Trophoblast cell (in vitro differentiated cells and primary cell): ENCODE measurements at regions not wholly inside any gene's neighbourhood (a gene's known extent, or its start where the extent isn't known, plus 50 kb on each side); places are given as distances from the start of the nearest gene placed in this dataset.

ENCODE experiments used
- DNase-seq, 2 donors: peaks; one replicate each; pipeline ENCODE4 v3.0.0-alpha.2; 2016
- H2AFZ ChIP-seq: 2 replicates; pipeline ENCODE4 v1.6.1; 2013; ENCODE audit warnings: low read length, moderate library complexity, mild to moderate bottlenecking; ENCODE audit not compliant: insufficient read depth, poor library complexity
- H2AK5ac ChIP-seq: 2 replicates; pipeline ENCODE4 v1.6.1; 2013; ENCODE audit warnings: mild to moderate bottlenecking, low read length
- H2BK120ac ChIP-seq: 2 replicates; pipeline ENCODE4 v1.6.1; 2013; ENCODE audit warnings: low read length, mild to moderate bottlenecking, moderate library complexity; ENCODE audit not compliant: insufficient read depth, poor library complexity
- H2BK12ac ChIP-seq: 2 replicates; pipeline ENCODE4 v1.6.1; 2013; ENCODE audit warnings: mild to moderate bottlenecking, low read length, moderate library complexity
- H2BK5ac ChIP-seq: 2 replicates; pipeline ENCODE4 v1.6.1; 2013; ENCODE audit warnings: low read length, low read depth, moderate library complexity, mild to moderate bottlenecking; ENCODE audit not compliant: poor library complexity
- H3K14ac ChIP-seq: 2 replicates; pipeline ENCODE4 v1.6.1; 2013; ENCODE audit warnings: mild to moderate bottlenecking, low read length
- H3K18ac ChIP-seq: 2 replicates; pipeline ENCODE4 v1.6.1; 2013; ENCODE audit warnings: mild to moderate bottlenecking, low read length
- H3K23ac ChIP-seq: 2 replicates; pipeline ENCODE4 v1.6.1; 2013; ENCODE audit warnings: low read length
- H3K27ac ChIP-seq: 2 replicates; pipeline ENCODE4 v1.5.1; 2013; ENCODE audit warnings: low read depth, mild to moderate bottlenecking, inconsistent platforms, low read length, moderate library complexity
- H3K27me3 ChIP-seq: 2 replicates; pipeline ENCODE4 v1.6.1; 2013; ENCODE audit warnings: inconsistent platforms, mild to moderate bottlenecking, low read length, moderate library complexity; ENCODE audit not compliant: insufficient read depth
- H3K36me3 ChIP-seq, 2 experiments: 1 replicate in 1 of 2; 2 replicates in 1 of 2; pipeline ENCODE4 v1.6.1; 2013; ENCODE audit warnings: low read length in 2 of 2, mild to moderate bottlenecking in 2 of 2, moderate library complexity in 1 of 2; ENCODE audit not compliant: insufficient read depth in 2 of 2, control insufficient read depth in 1 of 2
- H3K4ac ChIP-seq: 2 replicates; pipeline ENCODE4 v1.6.1; 2013; ENCODE audit warnings: low read depth, mild to moderate bottlenecking, low read length, moderate library complexity
- H3K4me1 ChIP-seq, 2 experiments: 1 replicate in 1 of 2; 2 replicates in 1 of 2; pipeline ENCODE4 v1.6.1; 2013; ENCODE audit warnings: low read length in 2 of 2, mild to moderate bottlenecking in 2 of 2, moderate library complexity in 1 of 2; ENCODE audit not compliant: insufficient read depth in 2 of 2, control insufficient read depth in 1 of 2
- H3K4me2 ChIP-seq: 2 replicates; pipeline ENCODE4 v1.6.1; 2013; ENCODE audit warnings: inconsistent platforms, mild to moderate bottlenecking, low read length, moderate library complexity
- H3K4me3 ChIP-seq: 2 replicates; pipeline ENCODE4 v1.5.1; 2013; ENCODE audit warnings: mild to moderate bottlenecking, low read depth, low read length, inconsistent platforms
- H3K79me1 ChIP-seq: one replicate; pipeline ENCODE4 v1.6.1; 2013; ENCODE audit warnings: low read length
- H3K79me2 ChIP-seq: 2 replicates; pipeline ENCODE4 v1.6.1; 2013; ENCODE audit warnings: low read length, mild to moderate bottlenecking; ENCODE audit not compliant: control insufficient read depth, insufficient read depth, poor library complexity
- H3K9ac ChIP-seq: 2 replicates; pipeline ENCODE4 v1.6.1; 2013; ENCODE audit warnings: mild to moderate bottlenecking, low read length
- H3K9me3 ChIP-seq: 2 replicates; pipeline ENCODE4 v1.6.1; 2013; ENCODE audit warnings: low read depth, mild to moderate bottlenecking, control low read depth, inconsistent platforms, low read length; ENCODE audit not compliant: insufficient read depth
- H4K12ac ChIP-seq: 2 replicates; pipeline ENCODE4 v1.6.1; 2013; ENCODE audit warnings: low read depth, mild to moderate bottlenecking, low read length, moderate library complexity
- H4K8ac ChIP-seq: 2 replicates; pipeline ENCODE4 v1.6.1; 2013; ENCODE audit warnings: low read depth, mild to moderate bottlenecking, low read length, moderate library complexity
- H4K91ac ChIP-seq: one replicate; pipeline ENCODE4 v1.6.1; 2013; ENCODE audit warnings: low read depth, mild to moderate bottlenecking, low read length, moderate library complexity
- WGBS: extraction: QIAGEN DNeasy Blood & Tissue Kit; methylation state at CpG from one replicate; pipeline ENCODE4 v1.1.7; 2013; ENCODE audit warnings: missing lambda C conversion rate; ENCODE audit not compliant: insufficient read length, insufficient coverage; ENCODE audit errors: extremely low coverage; 5-methylcytosine and 5-hydroxymethylcytosine counted together

GRCh38 chr2:100759901-100760300 lies 60.0 kb upstream of the NPAS2 start:
- Histone ChIP-seq H4K12ac (no peak overlapping the region), H3K18ac (no peak overlapping the region), H3K9ac (no peak overlapping the region), H2AK5ac (no peak overlapping the region), H2BK12ac (no peak overlapping the region), H3K27me3 (no peaks in the 10 kb centered on the region), H3K79me1 (no peaks in the 10 kb centered on the region), H2AFZ (no peak overlapping the region), H2BK5ac (no peak overlapping the region), H3K14ac (no peak overlapping the region), H3K23ac (no peak overlapping the region), H3K27ac (no peak overlapping the region), H3K79me2 (no peaks in the 10 kb centered on the region), H3K4me3 (no peak overlapping the region), H3K36me3 (no peaks in the 10 kb centered on the region), H3K9me3 (no peaks in the 10 kb centered on the region), H3K4me2 (no peak overlapping the region), H3K4me1 (no peaks in the 10 kb centered on the region), H3K4ac (no peak overlapping the region), H4K91ac (no peak overlapping the region), H2BK120ac (no peak overlapping the region), H4K8ac (no peak overlapping the region)
- DNase-seq, result no peak
- no CpG with 5 or more reads among the region's 4 CpGs for WGBS

DNA sequence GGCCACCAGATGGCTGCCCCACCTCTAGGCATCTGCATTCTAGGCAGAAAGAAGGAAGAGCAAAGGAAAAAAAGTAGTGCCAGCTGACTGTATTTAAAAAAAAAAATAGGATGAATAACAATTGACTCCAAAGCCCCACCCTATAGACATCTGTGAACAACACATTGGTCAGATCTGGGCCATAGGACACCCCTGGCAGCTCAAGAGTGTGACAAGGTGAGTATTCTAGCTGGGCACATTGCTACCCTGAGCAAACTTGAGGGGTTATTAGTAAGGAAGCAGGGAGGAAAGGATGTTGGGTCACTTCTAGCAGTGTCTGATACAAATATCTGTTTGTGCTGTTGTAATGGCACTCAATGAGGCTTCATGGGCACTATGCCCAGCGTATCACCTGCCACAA lies 58.6 kb upstream of the NPAS2 start:
- no peaks in the 10 kb centered on the region for H3K79me1 ChIP-seq
- H3K18ac ChIP-seq, result no peak overlapping the region
- H2BK12ac ChIP-seq, result no peak overlapping the region
- H3K36me3 ChIP-seq, result no peaks in the 10 kb centered on the region
- H3K9ac ChIP-seq, result no peak overlapping the region
- no peak overlapping the region for H3K4ac ChIP-seq
- H4K12ac ChIP-seq, result no peak overlapping the region
- H3K27ac ChIP-seq, result no peak overlapping the region
- no peak overlapping the region for H2BK5ac ChIP-seq
- H2BK120ac ChIP-seq, result no peak overlapping the region
- no peak for DNase-seq
- no peak overlapping the region for H4K91ac ChIP-seq
- H3K14ac ChIP-seq, result no peak overlapping the region
- no peak overlapping the region for H2AK5ac ChIP-seq
- no peaks in the 10 kb centered on the region for H3K79me2 ChIP-seq
- no peaks in the 10 kb centered on the region for H3K9me3 ChIP-seq
- no peaks in the 10 kb centered on the region for H3K27me3 ChIP-seq
- no peak overlapping the region for H2AFZ ChIP-seq
- H3K4me1 ChIP-seq, result no peaks in the 10 kb centered on the region
- WGBS, result no CpG with 5 or more reads among the region's 1 CpG
- H4K8ac ChIP-seq, result no peak overlapping the region
- H3K4me2 ChIP-seq, result no peak overlapping the region
- H3K23ac ChIP-seq, result no peak overlapping the region
- no peak overlapping the region for H3K4me3 ChIP-seq

GRCh38 chr2:100764430-100764829 lies 55.5 kb upstream of the NPAS2 start:
- Histone ChIP-seq H3K4me3 (no peak overlapping the region), H3K27ac (no peak overlapping the region), H2BK12ac (no peak overlapping the region), H3K9me3 (no peaks in the 10 kb centered on the region), H3K79me2 (no peaks in the 10 kb centered on the region), H3K23ac (no peak overlapping the region), H3K9ac (no peak overlapping the region), H3K79me1 (no peaks in the 10 kb centered on the region), H3K18ac (no peak overlapping the region), H3K4me1 (peaks cover 0 to 6% of the 10 kb centered on the region in 2 experiments), H2AFZ (no peak overlapping the region), H3K36me3 (no peaks in the 10 kb centered on the region), H4K91ac (no peak overlapping the region), H2BK5ac (no peak overlapping the region), H3K14ac (no peak overlapping the region), H2AK5ac (no peak overlapping the region), H3K4ac (no peak overlapping the region), H2BK120ac (no peak overlapping the region), H4K12ac (no peak overlapping the region), H3K4me2 (no peak overlapping the region), H4K8ac (no peak overlapping the region), H3K27me3 (no peaks in the 10 kb centered on the region)
- no CpG with 5 or more reads among the region's 2 CpGs for WGBS
- no peak for DNase-seq

GRCh38 chr2:100765481-100765880 lies 54.5 kb upstream of the NPAS2 start:
- no peak for DNase-seq

More at GRCh38 chr2:100765481-100765880, 54.5 kb upstream of the NPAS2 start:
- no peaks in the 10 kb centered on the region for H3K9me3 ChIP-seq
- H3K4me1 ChIP-seq, result peaks cover 0 to 6% of the 10 kb centered on the region in 2 experiments
- no peak overlapping the region for H4K8ac ChIP-seq
- no peak overlapping the region for H2BK5ac ChIP-seq
- H3K18ac ChIP-seq, result no peak overlapping the region
- H3K23ac ChIP-seq, result no peak overlapping the region
- no peak overlapping the region for H3K4ac ChIP-seq
- H3K4me2 ChIP-seq, result no peak overlapping the region
- H3K4me3 ChIP-seq, result no peak overlapping the region
- no peak overlapping the region for H3K27ac ChIP-seq
- no peak overlapping the region for H2AFZ ChIP-seq
- no CpG with 5 or more reads among the region's 4 CpGs for WGBS
- no peak overlapping the region for H2AK5ac ChIP-seq
- H4K12ac ChIP-seq, result no peak overlapping the region
- no peak overlapping the region for H3K14ac ChIP-seq
- H2BK120ac ChIP-seq, result no peak overlapping the region
- H3K27me3 ChIP-seq, result no peaks in the 10 kb centered on the region
- no peaks in the 10 kb centered on the region for H3K79me1 ChIP-seq
- H3K79me2 ChIP-seq, result no peaks in the 10 kb centered on the region
- H3K9ac ChIP-seq, result no peak overlapping the region
- H2BK12ac ChIP-seq, result no peak overlapping the region
- H4K91ac ChIP-seq, result no peak overlapping the region
- H3K36me3 ChIP-seq, result no peaks in the 10 kb centered on the region
